ENCODE measurements at regions not wholly inside any gene's neighbourhood (a gene's known extent, or its start where the extent isn't known, plus 50 kb on each side); places are given as distances from the start of the nearest gene placed in this dataset.

DNA sequence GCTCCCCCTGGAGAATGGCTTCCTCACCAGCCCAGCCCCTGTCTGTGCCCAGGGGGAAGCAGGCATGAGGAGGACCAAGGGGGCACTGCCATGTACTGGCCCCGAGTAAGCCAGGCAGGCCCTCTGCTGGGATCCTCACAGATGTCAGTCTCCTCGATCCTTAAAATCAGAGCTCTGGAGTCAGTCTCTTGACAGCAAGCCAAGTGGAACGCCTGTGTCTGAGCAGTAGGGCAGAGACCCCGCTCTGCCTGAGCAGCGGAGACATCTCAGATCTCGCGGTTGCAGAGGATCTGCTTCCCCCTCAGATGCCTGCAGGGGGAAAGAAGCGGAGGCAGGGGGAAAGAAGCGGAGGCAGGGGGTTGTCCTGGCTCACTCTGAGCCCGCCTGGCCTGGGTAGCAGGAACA, 92.6 kb downstream of the SNX5 start:
- intact Hi-C loops (cut with micrococcal nuclease), result no loop called here
- no peak for DNase-seq (ENCODE audit: low read depth, low spot score)
- no peak overlapping the region for H3K4me3 ChIP-seq (replicated peaks in 1 of 2; ENCODE audit: low read depth in 1 of 2, low read length in 2 of 2)
- H3K27ac ChIP-seq (ENCODE audit: low read depth, low read length), result no peak overlapping the region
- no peaks in the 10 kb centered on the region; the same call in 1 of the 2 replicates for H3K27me3 ChIP-seq (ENCODE audit: insufficient read depth, low read length)
- H3K79me2 ChIP-seq (ENCODE audit: insufficient read depth, low read length), result no peaks in the 10 kb centered on the region
- no peak overlapping the region for H2AFZ ChIP-seq (ENCODE audit: low read depth, low read length, poor library complexity, severe bottlenecking)
- no peaks in the 10 kb centered on the region for H3K9me3 ChIP-seq (ENCODE audit: control insufficient read depth in 1 of 2, insufficient read depth in 1 of 2, low read depth in 1 of 2, low read length in 2 of 2)
- H3K9me2 ChIP-seq (ENCODE audit: insufficient read depth), result no peaks in the 10 kb centered on the region
- ChIA-PET POLR2A (no interaction called here), CTCF (no interaction called here), RAD21 (ENCODE audit: low non-redundant PET in 1 of 2, low total read pairs in 2 of 2, uncharacterized antibody in 2 of 2, unreplicated experiment in 2 of 2) (no interaction called here)
- no peak overlapping the region for H3K4me2 ChIP-seq (ENCODE audit: low read length)
- H4K20me1 ChIP-seq (ENCODE audit: insufficient read depth), result no peaks in the 10 kb centered on the region
- TF ChIP-seq JUND (IDR thresholded peaks at IDR 0.05), result no peak
- TF ChIP-seq YY1 (IDR thresholded peaks at IDR 0.05; ENCODE audit: extremely low read depth, insufficient replicate concordance, low read depth, low read length), result no peak
- no peak for TF ChIP-seq EGR1 (IDR thresholded peaks at IDR 0.05; ENCODE audit: low read depth)
- TF ChIP-seq ELF1 (IDR thresholded peaks at IDR 0.05; ENCODE audit: borderline replicate concordance, low read depth), result no peak
- TF ChIP-seq SRF (IDR thresholded peaks at IDR 0.05; ENCODE audit: low read depth), result no peak
- H3K36me3 ChIP-seq (ENCODE audit: control insufficient read depth in 1 of 2, insufficient read depth in 2 of 2, low read length in 2 of 2), result no peaks in the 10 kb centered on the region
- no TSS peak for BruUV-seq (replicated peaks)
- peaks cover 23 to 32% of the 10 kb centered on the region in 2 experiments for H3K4me1 ChIP-seq (ENCODE audit: control insufficient read depth in 1 of 2, insufficient read depth in 2 of 2, low read length in 2 of 2)
- H3K9ac ChIP-seq (ENCODE audit: low read length), result no peak overlapping the region
- no peak for ATAC-seq

DNA sequence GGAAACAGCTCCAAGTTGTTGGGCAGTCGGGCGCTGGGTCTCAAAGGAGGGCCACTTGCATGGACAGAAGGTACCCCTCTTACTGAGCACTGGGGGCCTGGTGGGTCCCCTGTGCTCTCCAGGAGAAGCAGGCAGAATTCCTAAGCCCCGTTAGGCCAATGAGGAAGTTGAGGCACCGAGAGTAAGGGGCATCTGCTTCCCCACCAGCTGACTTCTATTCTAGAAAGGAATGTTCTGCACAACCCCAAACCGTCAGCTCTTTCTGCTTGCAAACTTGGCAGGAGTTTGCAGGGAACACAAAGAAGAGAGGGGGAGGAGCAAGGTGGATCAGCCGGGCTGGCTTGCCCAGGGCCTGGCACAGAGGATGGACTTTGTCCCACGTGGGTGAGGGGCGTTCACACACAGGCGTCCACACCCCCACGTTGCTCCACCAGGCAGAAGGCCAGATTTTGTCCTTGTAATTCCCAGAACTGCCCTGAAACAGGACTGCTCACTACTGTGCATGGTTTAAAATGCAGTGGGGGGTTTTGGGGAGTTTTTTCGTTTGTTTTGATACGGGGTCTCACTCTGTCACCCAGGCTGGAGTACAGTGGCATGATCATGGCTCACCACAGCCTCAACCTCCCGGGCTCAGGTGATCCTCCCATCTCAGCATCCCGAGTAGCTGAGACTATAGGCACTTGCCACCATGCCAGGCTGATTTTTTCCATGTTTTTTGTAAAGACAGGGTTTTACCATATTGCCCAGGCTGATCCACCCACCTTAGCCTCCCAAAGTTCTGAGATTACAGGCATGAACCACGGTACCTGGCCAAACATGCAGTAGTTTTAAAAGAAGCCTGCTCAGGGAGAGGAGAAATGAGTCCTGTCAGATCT, 93.3 kb downstream of the SNX5 start:
- DNase-seq (ENCODE audit: low read depth, low spot score), result no peak

More for the DNA sequence above, 93.3 kb downstream of the SNX5 start:
- TF ChIP-seq ZFX (IDR thresholded peaks at IDR 0.05), result no peak
- TF ChIP-seq JUND (IDR thresholded peaks at IDR 0.05), result no peak
- TF ChIP-seq SIN3A (IDR thresholded peaks at IDR 0.05; ENCODE audit: low read depth), result 0 out of 2 replicates have a peak, but pooled peaks have one; percentile 2
- TF ChIP-seq, protein P1, sequence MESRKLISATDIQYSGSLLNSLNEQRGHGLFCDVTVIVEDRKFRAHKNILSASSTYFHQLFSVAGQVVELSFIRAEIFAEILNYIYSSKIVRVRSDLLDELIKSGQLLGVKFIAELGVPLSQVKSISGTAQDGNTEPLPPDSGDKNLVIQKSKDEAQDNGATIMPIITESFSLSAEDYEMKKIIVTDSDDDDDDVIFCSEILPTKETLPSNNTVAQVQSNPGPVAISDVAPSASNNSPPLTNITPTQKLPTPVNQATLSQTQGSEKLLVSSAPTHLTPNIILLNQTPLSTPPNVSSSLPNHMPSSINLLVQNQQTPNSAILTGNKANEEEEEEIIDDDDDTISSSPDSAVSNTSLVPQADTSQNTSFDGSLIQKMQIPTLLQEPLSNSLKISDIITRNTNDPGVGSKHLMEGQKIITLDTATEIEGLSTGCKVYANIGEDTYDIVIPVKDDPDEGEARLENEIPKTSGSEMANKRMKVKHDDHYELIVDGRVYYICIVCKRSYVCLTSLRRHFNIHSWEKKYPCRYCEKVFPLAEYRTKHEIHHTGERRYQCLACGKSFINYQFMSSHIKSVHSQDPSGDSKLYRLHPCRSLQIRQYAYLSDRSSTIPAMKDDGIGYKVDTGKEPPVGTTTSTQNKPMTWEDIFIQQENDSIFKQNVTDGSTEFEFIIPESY (IDR thresholded peaks at IDR 0.05; ENCODE audit: extremely low read depth, insufficient replicate concordance, low read length), result no peak
- Histone ChIP-seq H3K4me2 (ENCODE audit: low read length) (peak overlapping the region; percentile 26; the same call in 1 of the 2 replicates), H3K9me3 (ENCODE audit: control insufficient read depth in 1 of 2, insufficient read depth in 1 of 2, low read depth in 1 of 2, low read length in 2 of 2) (no peaks in the 10 kb centered on the region), H3K9ac (ENCODE audit: low read length) (no peak overlapping the region), H2AFZ (ENCODE audit: low read depth, low read length, poor library complexity, severe bottlenecking) (no peak overlapping the region), H4K20me1 (ENCODE audit: insufficient read depth) (no peaks in the 10 kb centered on the region), H3K36me3 (ENCODE audit: control insufficient read depth in 1 of 2, insufficient read depth in 2 of 2, low read length in 2 of 2) (no peaks in the 10 kb centered on the region), H3K4me1 (ENCODE audit: control insufficient read depth in 1 of 2, insufficient read depth in 2 of 2, low read length in 2 of 2) (peaks cover 23 to 32% of the 10 kb centered on the region in 2 experiments), H3K27me3 (ENCODE audit: insufficient read depth, low read length) (no peaks in the 10 kb centered on the region; the same call in 1 of the 2 replicates), H3K27ac (ENCODE audit: low read depth, low read length) (no peak overlapping the region; the same call in 1 of the 2 replicates), H3K9me2 (ENCODE audit: insufficient read depth) (no peaks in the 10 kb centered on the region), H3K79me2 (ENCODE audit: insufficient read depth, low read length) (no peaks in the 10 kb centered on the region), H3K4me3 (replicated peaks in 1 of 2; ENCODE audit: low read depth in 1 of 2, low read length in 2 of 2) (no peak overlapping the region)
- ChIA-PET CTCF (interaction anchor here (2.7 kb wide), 1 partner anchor 193 kb away, joined by 15 read pairs; the partner anchor contains the start of gene RRBP1), RAD21 (ENCODE audit: low non-redundant PET in 1 of 2, low total read pairs in 2 of 2, uncharacterized antibody in 2 of 2, unreplicated experiment in 2 of 2) (no interaction called here), POLR2A (interaction anchor here (0.7 kb wide), 1 partner anchor 37 kb away, joined by 4 read pairs; no protein-coding TSS in a partner anchor)
- BruUV-seq (replicated peaks), result no TSS peak
- ATAC-seq, result no peak
- intact Hi-C loops (cut with micrococcal nuclease), result no loop called here

Measured in HCT116 (cell line).